ENCODE measurements at regions not wholly inside any gene's neighbourhood (a gene's known extent, or its start where the extent isn't known, plus 50 kb on each side); places are given as distances from the start of the nearest gene placed in this dataset.

GRCh38 chrX:106300239-106300638 is 132.1 kb downstream of the PWWP3B start:
- TF ChIP-seq POLR2A (IDR thresholded peaks at IDR 0.05): no peak
- TF ChIP-seq CTCF (IDR thresholded peaks at IDR 0.05): no peak

Measured in testis (tissue), 2 donors.